NCI-H748 (cell line): ENCODE measurements at regions not wholly inside any gene's neighbourhood (a gene's known extent, or its start where the extent isn't known, plus 50 kb on each side); places are given as distances from the start of the nearest gene placed in this dataset.
"Not testable (repeated sequence)": the region's sequence is repeated elsewhere in the genome, so short reads cannot be mapped to it uniquely, and the experiment has no call there.

Source experiments
- DNase-seq: peaks from one replicate; lab custom pipeline; 2025; ENCODE audit not compliant: unreplicated experiment; lab: John Stamatoyannopoulos, UW

- no peak for DNase-seq
These were observed 227.7 kb upstream of the TMEM260 start for GRCh38 chr14:56351861-56352260.

- DNase-seq = no peak
These were observed 226.6 kb upstream of the TMEM260 start for GRCh38 chr14:56352999-56353398.

GRCh38 chr14:56357428-56357827 is 222.2 kb upstream of the TMEM260 start:
- no peak for DNase-seq

- DNase-seq = no peak
These were observed 221.3 kb upstream of the TMEM260 start for GRCh38 chr14:56358275-56358674.

GRCh38 chr14:56358851-56359614 is 220.6 kb upstream of the TMEM260 start:
- DNase-seq = no peak

GRCh38 chr14:56365663-56366062 is 213.9 kb upstream of the TMEM260 start:
- DNase-seq = not testable (repeated sequence)

GRCh38 chr14:56367416-56367815 is 212.2 kb upstream of the TMEM260 start:
- DNase-seq = no peak

GRCh38 chr14:56371737-56372136 is 207.9 kb upstream of the TMEM260 start:
- no peak for DNase-seq

GRCh38 chr14:56374421-56374820 is 205.2 kb upstream of the TMEM260 start:
- no peak for DNase-seq

GRCh38 chr14:56378046-56378445 is 201.6 kb upstream of the TMEM260 start:
- no peak for DNase-seq

- no peak for DNase-seq
These were observed 201.1 kb upstream of the TMEM260 start for GRCh38 chr14:56378475-56378877.

- no peak for DNase-seq
These were observed 199.6 kb upstream of the TMEM260 start for GRCh38 chr14:56379956-56380355.

- DNase-seq = no peak
These were observed 193.6 kb upstream of the TMEM260 start for GRCh38 chr14:56386024-56386423.

- DNase-seq = no peak
These were observed 188.7 kb upstream of the TMEM260 start for GRCh38 chr14:56390859-56391258.

GRCh38 chr14:56394826-56395530 is 184.6 kb upstream of the TMEM260 start:
- no peak for DNase-seq

GRCh38 chr14:56400109-56400825 is 179.3 kb upstream of the TMEM260 start:
- DNase-seq = no peak

GRCh38 chr14:56412468-56413434 is 166.8 kb upstream of the TMEM260 start:
- DNase-seq = no peak

GRCh38 chr14:56413721-56414120 is 165.9 kb upstream of the TMEM260 start:
- no peak for DNase-seq

GRCh38 chr14:56414236-56414635 is 165.4 kb upstream of the TMEM260 start:
- no peak for DNase-seq

GRCh38 chr14:56416213-56416612 is 163.4 kb upstream of the TMEM260 start:
- DNase-seq = no peak

- DNase-seq = no peak
These were observed 162.4 kb upstream of the TMEM260 start for GRCh38 chr14:56417173-56417572.
